Ramos (cell line): ENCODE measurements at regions not wholly inside any gene's neighbourhood (a gene's known extent, or its start where the extent isn't known, plus 50 kb on each side); places are given as distances from the start of the nearest gene placed in this dataset.

ENCODE experiments used
- in situ Hi-C: fragments of 300-500 bp; cut with MboI; formaldehyde crosslinking; loops from one replicate; pipeline ENCODE4 v1.14.3; 2022; ENCODE audit warnings: low sequenced_read_pairs; ENCODE audit not compliant: unreplicated experiment

DNA sequence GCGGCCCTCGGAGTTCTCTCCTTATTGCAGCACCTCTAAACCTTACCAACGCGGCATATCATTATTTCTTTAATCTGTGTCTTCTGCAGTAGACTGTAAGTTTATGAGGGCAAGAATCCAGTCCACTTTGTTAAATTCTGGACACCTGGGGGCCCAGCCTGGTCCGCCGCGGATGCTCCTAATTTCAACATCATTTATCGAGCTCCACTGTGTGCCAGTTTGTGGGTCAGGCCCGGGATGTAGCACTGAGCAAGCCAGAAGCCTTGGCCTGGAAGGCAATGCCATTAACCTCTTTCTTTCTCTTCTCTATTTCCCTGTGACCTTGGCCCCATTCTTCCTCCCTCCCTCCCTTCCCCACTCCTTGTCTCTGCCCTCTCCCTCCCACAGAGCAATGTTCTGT, 70.6 kb upstream of the CACNA1E start:
- in situ Hi-C loops, result no loop called here

DNA sequence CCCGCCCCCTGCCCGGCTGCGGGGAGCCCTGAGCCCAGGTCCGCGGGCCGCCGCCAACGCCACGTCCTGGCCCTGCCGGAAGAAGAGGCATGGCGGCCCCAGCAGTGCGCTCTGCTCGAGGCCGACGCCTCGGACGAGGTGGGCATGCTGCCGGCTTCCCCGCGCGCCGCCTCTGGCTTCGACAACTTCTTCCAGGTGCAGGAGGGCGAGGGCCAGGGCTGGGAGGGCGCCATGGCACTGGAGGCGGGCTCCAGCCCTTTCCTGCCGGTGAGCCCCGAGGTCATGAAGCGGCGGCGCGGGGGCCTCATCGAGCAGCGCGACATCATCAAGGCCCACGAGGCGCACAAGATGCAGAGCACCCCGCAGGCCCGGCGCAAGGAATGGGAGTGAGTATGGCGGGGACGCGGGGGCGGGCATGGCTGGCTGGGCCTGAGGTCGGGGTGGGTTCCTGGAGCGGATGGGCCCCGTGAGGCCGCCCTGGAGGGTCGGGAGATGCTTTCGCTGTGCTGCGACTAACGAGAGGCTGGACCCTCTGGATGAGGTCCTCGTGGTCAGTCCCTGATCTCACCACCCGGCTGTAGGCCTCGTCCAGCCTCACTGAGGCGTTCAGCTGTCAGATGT, 70.0 kb upstream of the CACNA1E start:
- in situ Hi-C loops, result no loop called here

DNA sequence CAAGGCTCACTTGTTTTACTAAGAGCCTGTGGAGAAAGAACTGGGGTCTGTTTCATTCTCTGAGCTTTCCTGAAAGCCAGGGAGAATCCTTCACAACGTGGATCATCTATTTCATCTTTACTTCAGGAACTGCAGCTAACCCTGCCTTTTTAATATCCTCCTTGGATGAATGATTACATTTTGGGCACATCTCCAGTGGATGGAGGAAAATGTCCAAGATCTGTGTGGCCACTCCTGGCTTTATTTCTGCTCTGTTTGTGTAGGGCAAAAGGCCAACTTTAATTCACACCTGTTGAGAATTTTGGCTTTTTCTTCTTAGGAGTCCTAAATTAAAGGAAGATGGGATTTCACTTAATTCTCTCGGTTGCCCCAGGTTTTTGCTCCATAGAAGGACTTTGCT, 69.5 kb upstream of the CACNA1E start:
- in situ Hi-C loops, result no loop called here

DNA sequence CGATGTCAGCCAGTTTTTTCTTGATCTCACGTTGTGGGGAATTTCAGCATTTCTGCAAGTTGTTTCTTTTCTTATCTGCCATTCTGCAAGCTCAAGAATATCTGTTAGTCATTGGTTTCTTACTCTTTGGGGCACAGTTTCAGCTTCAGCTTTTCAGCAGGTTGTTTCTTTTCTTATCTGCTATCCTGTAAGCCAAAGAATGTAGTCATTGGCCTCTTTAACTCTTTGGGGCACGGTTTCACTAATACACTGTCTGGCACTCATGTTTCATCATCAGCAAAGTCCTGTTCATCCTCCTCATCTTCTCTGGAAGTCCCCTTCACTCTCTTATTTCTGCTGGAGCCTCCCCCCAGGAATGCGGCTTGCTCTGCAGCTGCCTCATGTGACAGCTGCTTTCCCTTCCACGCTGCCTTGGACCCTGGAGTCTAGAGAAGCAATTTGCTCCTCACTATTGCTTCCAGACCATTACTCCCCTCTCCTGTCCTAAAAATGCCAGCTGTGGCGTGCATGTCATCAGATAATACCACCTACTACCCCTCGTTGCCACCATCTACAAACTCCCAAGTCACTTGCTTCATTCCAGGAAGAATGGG, 67.0 kb upstream of the CACNA1E start:
- in situ Hi-C loops, result no loop called here

DNA sequence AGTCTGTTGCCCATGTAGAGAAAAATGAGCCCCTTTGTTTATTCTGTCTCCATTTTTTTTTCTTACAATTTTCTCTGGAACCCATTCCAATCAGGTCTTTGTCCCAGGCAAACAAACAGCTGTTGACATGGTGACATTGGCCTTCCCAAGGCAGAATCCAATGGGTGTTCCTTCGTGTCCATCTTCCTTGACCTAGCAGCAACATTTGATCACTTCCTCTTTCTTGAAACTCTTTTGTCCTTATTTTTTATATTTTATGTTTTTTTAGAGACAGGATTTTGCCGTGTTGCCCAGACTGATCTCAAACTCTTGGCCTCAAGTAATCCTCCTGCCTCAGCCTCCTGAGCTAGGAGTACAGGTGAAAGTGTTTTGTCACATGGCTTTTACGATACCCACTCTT, 65.4 kb upstream of the CACNA1E start:
- in situ Hi-C loops, result no loop called here

DNA sequence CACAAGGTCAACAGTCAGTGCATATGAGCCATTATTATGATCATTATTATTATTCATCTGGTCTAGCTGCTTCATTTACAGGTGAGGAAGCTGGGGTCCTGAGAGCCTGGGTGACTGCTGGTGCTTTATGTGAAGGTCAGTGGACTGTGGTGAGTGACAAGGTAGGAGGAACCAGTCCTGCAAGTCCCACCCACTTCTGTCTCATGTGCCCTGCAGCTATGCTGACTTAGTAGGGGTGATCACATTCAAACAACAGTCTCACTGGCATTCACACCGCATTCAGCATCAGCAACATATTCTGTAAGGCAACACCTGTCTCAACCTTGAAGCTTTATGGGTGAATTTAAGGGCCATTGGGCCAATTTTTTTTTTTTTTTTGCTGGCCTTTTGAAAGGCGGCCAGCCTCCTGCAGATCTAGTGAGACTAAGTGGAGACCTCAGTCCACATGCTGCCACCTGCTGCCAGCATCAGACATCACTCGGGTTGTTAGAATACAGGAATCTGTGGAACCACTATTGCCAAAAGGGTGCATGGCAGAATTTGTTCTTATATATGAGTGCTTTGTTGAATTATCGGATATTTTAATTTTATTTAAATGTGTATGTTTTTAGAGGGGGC, 59.9 kb upstream of the CACNA1E start:
- in situ Hi-C loops, result loop anchor here (5.0 kb wide), 1 partner anchor 236 kb away; no protein-coding TSS in a partner anchor

DNA sequence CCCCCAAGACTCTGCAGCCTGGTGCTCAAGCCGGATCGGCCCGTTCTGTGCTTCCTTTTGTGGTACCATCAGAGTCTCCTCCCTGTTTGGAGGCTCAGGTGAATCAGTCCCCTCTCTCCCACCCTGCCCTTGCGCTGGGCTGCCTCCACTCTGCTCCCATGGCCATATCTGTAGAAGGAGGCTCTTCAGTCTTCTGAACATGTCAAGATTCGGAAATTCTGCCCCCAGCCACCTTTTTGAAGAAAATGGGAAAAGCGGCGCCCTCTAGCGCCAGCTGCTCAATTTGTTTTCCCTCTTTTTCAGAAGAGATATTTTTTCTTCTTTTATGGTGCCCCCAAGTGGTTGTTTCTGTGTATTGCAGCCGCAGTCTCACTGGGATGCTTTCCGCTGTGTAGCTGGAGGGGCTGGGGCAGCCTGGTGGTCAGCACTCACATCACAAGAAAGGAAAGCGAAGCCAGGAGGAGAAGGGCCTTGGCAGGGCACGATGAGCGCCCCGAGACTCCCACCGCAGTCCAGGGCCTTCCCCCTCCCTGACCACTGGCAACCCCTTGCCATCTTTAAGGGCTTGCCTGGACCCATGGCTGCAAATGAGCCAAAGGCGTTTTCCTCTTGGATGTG, 58.4 kb upstream of the CACNA1E start:
- in situ Hi-C loops, result loop anchor here (5.0 kb wide), 1 partner anchor 238 kb away; no protein-coding TSS in a partner anchor

DNA sequence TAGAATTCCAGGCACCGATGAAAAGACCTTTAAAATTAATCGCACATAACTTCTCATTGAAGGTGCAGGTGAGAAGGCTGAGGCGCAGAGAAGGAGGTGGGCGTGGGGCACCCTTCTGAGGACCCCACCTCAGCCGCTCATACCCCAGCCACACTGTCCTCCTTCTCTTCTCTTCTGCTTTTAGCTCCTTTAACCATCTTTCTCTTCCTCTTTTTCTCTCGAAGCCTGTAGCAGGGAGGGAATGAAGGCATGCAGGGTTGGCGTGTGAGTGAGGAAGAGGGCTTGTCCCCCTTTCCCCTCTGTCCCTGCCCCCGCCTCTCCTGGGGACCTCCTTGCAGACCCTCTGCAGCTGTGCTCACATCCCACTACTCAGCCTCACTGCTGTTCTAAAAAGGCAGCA, 57.8 kb upstream of the CACNA1E start:
- in situ Hi-C loops, result no loop called here

DNA sequence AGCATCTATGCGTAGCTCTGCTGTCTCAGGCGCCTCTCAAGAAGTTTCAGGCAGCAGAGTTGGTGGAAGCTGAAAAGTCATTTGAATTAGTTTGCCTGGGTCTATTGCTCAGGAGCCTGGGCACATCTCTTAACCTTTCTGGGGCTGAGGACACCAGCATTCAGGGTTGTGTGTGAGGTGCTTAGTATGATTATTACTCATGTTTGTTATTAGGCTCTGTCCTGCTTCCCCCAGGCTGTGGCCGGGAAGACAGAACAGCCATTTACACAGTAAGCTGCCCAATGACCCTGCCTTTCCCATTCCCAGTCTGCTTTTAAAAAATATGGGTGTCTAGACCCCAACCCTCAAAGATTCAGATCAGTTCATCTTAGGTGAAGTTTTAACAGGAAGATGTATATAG, 53.9 kb upstream of the CACNA1E start:
- in situ Hi-C loops, result no loop called here

DNA sequence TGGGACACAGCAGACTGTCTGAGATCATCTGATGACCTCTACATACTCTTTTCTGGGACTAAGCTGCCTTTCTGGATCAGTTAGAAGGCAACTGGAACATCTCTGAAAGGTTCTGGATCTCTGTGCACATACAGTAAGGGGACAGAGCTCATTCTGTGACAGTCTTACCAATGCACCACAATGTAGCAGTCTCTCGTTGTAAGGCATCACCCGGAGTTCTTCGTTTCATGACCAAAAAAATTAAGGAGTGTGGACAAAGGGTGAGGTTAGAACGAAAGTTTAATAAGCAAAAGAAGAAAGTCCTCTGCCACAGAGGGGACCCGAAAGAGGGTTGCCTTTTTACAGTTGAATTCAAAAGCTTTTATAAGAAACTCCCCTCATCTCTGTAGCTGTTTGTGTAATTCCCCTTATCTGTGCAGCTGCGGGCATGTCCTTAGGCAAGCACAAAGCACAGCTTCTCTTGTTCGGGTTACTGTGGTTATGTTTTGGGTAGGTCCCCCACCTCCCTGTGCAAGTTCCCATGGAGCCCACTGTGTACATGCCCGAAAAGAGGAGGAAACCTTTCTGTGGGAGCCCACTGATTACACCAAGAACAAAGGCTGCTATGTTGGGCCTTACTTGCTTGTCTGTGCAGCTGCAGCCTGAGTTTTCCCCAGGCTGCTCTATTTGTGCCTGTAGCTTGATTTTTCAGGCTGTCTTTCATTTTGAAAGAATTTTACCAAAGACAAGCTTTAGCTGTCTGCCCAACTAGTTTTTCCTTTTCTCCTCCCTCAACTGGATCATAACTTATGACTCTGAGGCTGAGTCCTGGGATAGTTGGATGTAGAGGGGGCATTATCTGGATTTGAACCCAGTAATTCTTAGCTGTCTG, 53.1 kb upstream of the CACNA1E start:
- in situ Hi-C loops, result no loop called here
